Neural progenitor cell (in vitro differentiated cells): ENCODE measurements at regions not wholly inside any gene's neighbourhood (a gene's known extent, or its start where the extent isn't known, plus 50 kb on each side); places are given as distances from the start of the nearest gene placed in this dataset.

Experiments
- DNase-seq: peaks from one replicate; pipeline ENCODE4 v3.0.0-alpha.2; 2016; ENCODE audit warnings: low spot score
- H2AFZ ChIP-seq: fragments of 200-600 bp; sonication (generic); replicated peaks from 2 replicates; pipeline ENCODE4 v1.6.1; 2016; ENCODE audit warnings: antibody characterized with exemption
- H3F3A ChIP-seq: fragments of 200-600 bp; sonication (generic); 2 replicates; pipeline ENCODE4 v1.6.1; 2016; ENCODE audit warnings: antibody characterized with exemption, low read depth
- H3K27ac ChIP-seq: fragments of 200-600 bp; sonication (generic); 2 replicates; pipeline ENCODE4 v1.5.1; 2016; ENCODE audit warnings: mild to moderate bottlenecking
- H3K27me3 ChIP-seq: fragments of 200-600 bp; sonication (generic); 2 replicates; pipeline ENCODE4 v1.6.1; 2016; ENCODE audit warnings: mild to moderate bottlenecking, moderate library complexity
- H3K36me3 ChIP-seq: fragments of 200-600 bp; sonication (generic); 2 replicates; pipeline ENCODE4 v1.5.1; 2016
- H3K4me1 ChIP-seq: fragments of 200-600 bp; sonication (generic); 2 replicates; pipeline ENCODE4 v1.6.1; 2016; ENCODE audit warnings: mixed run types
- H3K4me2 ChIP-seq: fragments of 200-600 bp; sonication (generic); 2 replicates; pipeline ENCODE4 v1.6.1; 2016
- H3K4me3 ChIP-seq: fragments of 200-600 bp; sonication (generic); 2 replicates; pipeline ENCODE4 v1.5.1; 2016
- H3K79me2 ChIP-seq: fragments of 200-600 bp; sonication (generic); 2 replicates; pipeline ENCODE4 v1.6.1; 2016; ENCODE audit warnings: low read depth
- H3K9ac ChIP-seq: fragments of 200-600 bp; sonication (generic); 2 replicates; pipeline ENCODE4 v1.6.1; 2016
- H3K9me3 ChIP-seq: fragments of 200-600 bp; sonication (generic); 2 replicates; pipeline ENCODE4 v1.5.1; 2016; ENCODE audit warnings: low read depth
- H4K20me1 ChIP-seq: fragments of 200-600 bp; sonication (generic); 2 replicates; pipeline ENCODE4 v1.6.1; 2016; ENCODE audit warnings: low read depth
- H3K27ac Mint-ChIP-seq: 3 replicates; pipeline ENCODE4 v1.8.0; 2021; ENCODE audit warnings: mixed read lengths
- H3K27me3 Mint-ChIP-seq: 2 replicates; pipeline ENCODE4 v1.8.0; 2022; ENCODE audit warnings: low read depth, mild to moderate bottlenecking, inconsistent platforms, moderate library complexity, mixed read lengths; ENCODE audit not compliant: insufficient read depth
- H3K36me3 Mint-ChIP-seq: 3 replicates; pipeline ENCODE4 v1.8.0; 2021; ENCODE audit warnings: mixed read lengths
- H3K4me1 Mint-ChIP-seq: 3 replicates; pipeline ENCODE4 v1.8.0; 2021; ENCODE audit warnings: mixed read lengths
- H3K4me3 Mint-ChIP-seq: 3 replicates; pipeline ENCODE4 v1.8.0; 2021; ENCODE audit warnings: mild to moderate bottlenecking, moderate library complexity, mixed read lengths
- H3K9me3 Mint-ChIP-seq: 3 replicates; pipeline ENCODE4 v1.8.0; 2020; ENCODE audit warnings: mixed read lengths
- CTCF ChIP-seq: fragments of 200-600 bp; sonication (generic); IDR thresholded peaks from 2 replicates; pipeline ENCODE4 v1.5.1; 2017; ENCODE audit warnings: antibody characterized with exemption, mild to moderate bottlenecking
- EZH2 ChIP-seq: fragments of 200-600 bp; sonication (generic); IDR thresholded peaks from 2 replicates; pipeline ENCODE4 v1.6.1; 2017; ENCODE audit warnings: antibody characterized with exemption, mild to moderate bottlenecking, moderate library complexity
- EZH2phosphoT487 ChIP-seq: fragments of 200-600 bp; sonication (generic); IDR thresholded peaks from 2 replicates; pipeline ENCODE4 v1.6.1; 2017; ENCODE audit warnings: antibody characterized with exemption

DNA sequence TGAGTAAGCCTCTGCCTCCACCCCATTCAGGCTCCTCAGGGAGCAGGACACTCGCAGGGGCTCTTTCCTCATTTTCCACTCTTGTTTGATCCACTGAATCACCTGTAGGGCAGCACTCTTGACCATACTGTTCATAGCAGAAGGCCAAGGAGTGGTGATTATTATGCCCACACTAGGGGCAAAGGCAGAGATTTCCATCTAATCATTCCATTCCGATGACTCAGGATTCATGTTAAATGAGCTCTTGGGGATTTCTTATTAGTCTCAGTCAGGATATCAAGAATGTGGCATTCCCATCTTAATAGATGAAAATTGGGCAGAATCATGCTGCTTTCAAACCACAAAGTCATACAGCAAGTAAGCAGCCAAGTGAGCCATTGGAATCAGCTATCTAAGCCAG is 101.9 kb upstream of the MOCS1 start:
- no peaks in the 10 kb centered on the region for H3K4me1 Mint-ChIP-seq

GRCh38 chr6:40028449-40028848 is 94.2 kb upstream of the MOCS1 start:
- TF ChIP-seq EZH2 = no peak
- no peak for TF ChIP-seq CTCF
- no peak for TF ChIP-seq EZH2phosphoT487
- H3K27ac Mint-ChIP-seq = no peak overlapping the region
- no peaks in the 10 kb centered on the region for H3K4me1 Mint-ChIP-seq
- Histone ChIP-seq H4K20me1 (no peaks in the 10 kb centered on the region), H3K79me2 (no peaks in the 10 kb centered on the region), H3F3A (no peaks in the 10 kb centered on the region), H3K4me2 (no peak overlapping the region), H3K9me3 (no peaks in the 10 kb centered on the region), H3K27ac (no peak overlapping the region), H3K4me3 (no peak overlapping the region), H3K4me1 (no peaks in the 10 kb centered on the region), H3K36me3 (no peaks in the 10 kb centered on the region), H3K27me3 (no peaks in the 10 kb centered on the region), H3K9ac (no peak overlapping the region), H2AFZ (no peak overlapping the region)
- no peak for DNase-seq
- H3K4me3 Mint-ChIP-seq = no peak overlapping the region
- no peaks in the 10 kb centered on the region for H3K36me3 Mint-ChIP-seq
- H3K27me3 Mint-ChIP-seq = peaks cover 2% of the 10 kb centered on the region
- no peaks in the 10 kb centered on the region for H3K9me3 Mint-ChIP-seq

More for the DNA sequence above, 101.9 kb upstream of the MOCS1 start:
- H4K20me1 ChIP-seq = no peaks in the 10 kb centered on the region
- Mint-ChIP-seq H3K27me3 (peaks cover 3% of the 10 kb centered on the region), H3K4me3 (no peak overlapping the region), H3K9me3 (no peaks in the 10 kb centered on the region), H3K36me3 (no peaks in the 10 kb centered on the region), H3K27ac (no peak overlapping the region)
- no peaks in the 10 kb centered on the region for H3K4me1 ChIP-seq
- H2AFZ ChIP-seq = no peak overlapping the region
- H3K36me3 ChIP-seq = no peaks in the 10 kb centered on the region
- H3K27ac ChIP-seq = no peak overlapping the region
- H3K9me3 ChIP-seq = no peaks in the 10 kb centered on the region
- DNase-seq = no peak
- no peaks in the 10 kb centered on the region for H3F3A ChIP-seq
- H3K27me3 ChIP-seq = no peaks in the 10 kb centered on the region
- H3K79me2 ChIP-seq = no peaks in the 10 kb centered on the region
- H3K9ac ChIP-seq = no peak overlapping the region
- TF ChIP-seq CTCF = no peak
- TF ChIP-seq EZH2phosphoT487 = no peak
- TF ChIP-seq EZH2 = no peak
- H3K4me2 ChIP-seq = no peak overlapping the region
- no peak overlapping the region for H3K4me3 ChIP-seq

- Mint-ChIP-seq H3K9me3 (peaks cover 6% of the 10 kb centered on the region), H3K4me1 (no peaks in the 10 kb centered on the region), H3K4me3 (no peak overlapping the region), H3K36me3 (no peaks in the 10 kb centered on the region), H3K27ac (no peak overlapping the region), H3K27me3 (peaks cover 3% of the 10 kb centered on the region)
- no peaks in the 10 kb centered on the region for H3K27me3 ChIP-seq
- no peak overlapping the region for H2AFZ ChIP-seq
- no peaks in the 10 kb centered on the region for H4K20me1 ChIP-seq
- TF ChIP-seq EZH2 (no peak), CTCF (no peak), EZH2phosphoT487 (no peak)
- DNase-seq = no peak
- H3K4me1 ChIP-seq = no peaks in the 10 kb centered on the region
- H3F3A ChIP-seq = no peaks in the 10 kb centered on the region
- H3K79me2 ChIP-seq = no peaks in the 10 kb centered on the region
- H3K4me3 ChIP-seq = no peak overlapping the region
- H3K9ac ChIP-seq = no peak overlapping the region
- no peaks in the 10 kb centered on the region for H3K36me3 ChIP-seq
- H3K9me3 ChIP-seq = no peaks in the 10 kb centered on the region
- H3K27ac ChIP-seq = no peak overlapping the region
- no peak overlapping the region for H3K4me2 ChIP-seq
These were observed 88.6 kb upstream of the MOCS1 start for GRCh38 chr6:40022867-40023266.
